GM03348 (cell line): ENCODE measurements at regions not wholly inside any gene's neighbourhood (a gene's known extent, or its start where the extent isn't known, plus 50 kb on each side); places are given as distances from the start of the nearest gene placed in this dataset.
"Not testable (repeated sequence)": the region's sequence is repeated elsewhere in the genome, so short reads cannot be mapped to it uniquely, and the experiment has no call there.

Source experiments
- DNase-seq: peaks from one replicate; pipeline ENCODE4 v3.0.0; 2012; ENCODE audit warnings: low spot score

GRCh38 chr2:129913695-129914495 lies 65.6 kb upstream of the RAB6C start:
- DNase-seq = no peak

DNA sequence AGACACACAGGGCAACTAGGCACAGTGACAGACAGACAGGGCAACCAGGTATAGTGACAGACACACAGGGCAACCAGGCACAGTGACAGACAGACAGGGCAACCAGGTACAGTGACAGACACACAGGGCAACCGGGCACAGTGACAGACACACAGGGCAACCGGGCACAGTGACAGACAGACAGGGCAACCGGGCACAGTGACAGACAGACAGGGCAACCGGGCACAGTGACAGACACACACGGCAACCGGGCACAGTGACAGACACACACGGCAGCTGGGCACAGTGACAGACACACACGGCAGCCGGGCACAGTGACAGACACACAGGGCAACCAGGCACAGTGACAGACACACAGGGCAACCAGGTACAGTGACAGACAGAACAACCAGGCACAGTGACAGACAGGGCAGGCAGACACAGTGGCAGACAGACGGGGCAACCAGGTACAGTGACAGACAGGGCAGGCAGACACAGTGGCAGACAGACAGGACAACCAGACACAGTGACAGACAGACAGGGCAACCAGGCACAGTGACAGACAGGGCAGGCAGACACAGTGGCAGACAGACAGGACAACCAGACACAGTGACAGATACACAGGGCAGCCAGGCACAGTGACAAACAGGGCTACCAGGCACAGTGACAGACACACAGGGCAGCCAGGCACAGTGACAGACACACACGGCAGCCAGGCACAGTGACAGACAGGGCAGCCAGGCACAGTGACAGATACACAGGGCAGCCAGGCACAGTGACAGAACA lies 64.7 kb upstream of the RAB6C start:
- no peak for DNase-seq

DNA sequence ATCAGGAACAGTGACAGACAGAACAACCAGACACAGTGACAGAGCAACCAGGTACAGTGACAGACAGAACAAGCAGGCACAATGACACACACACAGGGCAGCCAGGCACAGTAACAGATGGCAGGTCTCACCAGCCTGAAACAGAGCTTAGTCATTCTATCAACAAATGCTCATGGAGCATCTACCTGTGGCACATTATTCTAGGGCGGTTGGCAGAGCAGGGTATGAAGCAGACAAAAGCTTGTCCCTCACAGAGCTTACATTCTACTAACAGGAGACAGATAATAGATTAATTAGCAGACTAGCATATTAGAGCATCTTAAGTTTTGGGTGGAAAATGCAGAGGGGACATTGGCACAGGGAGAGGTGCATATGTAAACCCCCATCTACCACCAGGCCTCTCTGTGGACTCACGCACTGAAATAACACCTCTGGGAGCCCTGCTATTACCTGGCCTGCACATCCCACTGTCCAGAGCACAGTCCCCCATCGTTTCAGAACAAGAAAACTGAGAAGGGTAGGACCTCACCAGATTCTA lies 64.1 kb upstream of the RAB6C start:
- DNase-seq = no peak

- DNase-seq = no peak
Measured at GRCh38 chr2:129918604-129919003, 60.9 kb upstream of the RAB6C start.

GRCh38 chr2:129922571-129923264 lies 56.7 kb upstream of the RAB6C start:
- no peak for DNase-seq

DNA sequence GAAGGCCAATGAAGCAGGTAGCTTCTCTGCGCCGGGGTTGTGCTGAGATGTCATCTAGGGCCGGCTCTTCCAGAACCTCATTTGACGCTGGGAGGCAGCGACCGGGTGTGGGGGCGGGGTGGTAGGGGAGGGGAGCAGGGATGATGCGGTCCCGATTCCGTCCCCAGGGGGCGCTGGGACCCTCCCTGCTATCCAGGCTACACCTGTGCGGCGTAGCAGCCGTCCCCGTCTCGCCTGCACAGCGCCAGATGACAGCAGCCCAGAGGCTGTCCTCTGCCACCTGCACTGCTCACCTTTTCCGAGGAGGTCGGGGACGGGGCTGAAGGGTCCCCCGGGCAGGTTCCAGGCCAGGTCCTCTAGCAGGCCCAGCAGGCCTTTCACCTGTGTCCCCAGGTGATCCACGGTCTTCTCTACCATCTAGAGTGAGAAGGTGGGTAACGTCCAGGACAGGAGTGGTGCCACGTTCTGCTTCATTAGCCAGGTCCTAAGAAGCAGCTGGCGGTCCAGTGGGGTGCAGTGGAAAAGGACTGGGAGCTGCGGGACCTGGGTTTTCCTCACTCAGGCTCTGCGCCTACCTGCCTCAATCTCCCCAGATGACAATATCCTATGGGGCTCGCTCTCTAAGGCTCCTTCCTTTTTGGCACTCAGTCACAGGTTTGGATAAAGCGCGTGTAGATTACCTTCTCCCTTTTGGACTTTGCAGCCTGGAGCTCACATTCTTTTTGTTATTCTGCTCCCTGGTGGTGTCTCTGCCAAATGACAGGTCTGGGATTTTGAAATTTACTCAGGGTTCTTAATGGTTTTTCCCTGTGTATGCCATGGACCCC lies 56.0 kb upstream of the RAB6C start:
- peak; percentile 60 for DNase-seq

DNA sequence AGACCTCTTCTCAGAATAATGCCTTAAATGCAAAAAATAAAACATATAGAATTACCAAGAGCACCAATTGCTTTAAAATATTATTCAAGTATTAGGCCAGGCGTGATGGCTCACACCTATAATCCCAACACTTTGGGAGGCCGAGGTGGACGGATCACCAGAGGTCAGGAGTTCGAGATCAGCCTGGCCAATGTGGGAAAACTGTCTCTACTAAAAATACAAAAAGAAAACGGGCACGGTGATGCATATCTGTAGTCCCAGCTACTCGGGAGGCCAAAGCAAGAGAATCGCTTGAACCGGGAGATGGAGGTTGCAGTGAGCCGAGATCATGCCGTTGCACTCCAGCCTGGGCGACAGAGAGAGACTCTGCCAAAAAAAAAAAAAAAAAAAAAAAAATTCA lies 55.4 kb upstream of the RAB6C start:
- not testable (repeated sequence) for DNase-seq

GRCh38 chr2:129925381-129925780 lies 54.1 kb upstream of the RAB6C start:
- no peak for DNase-seq

DNA sequence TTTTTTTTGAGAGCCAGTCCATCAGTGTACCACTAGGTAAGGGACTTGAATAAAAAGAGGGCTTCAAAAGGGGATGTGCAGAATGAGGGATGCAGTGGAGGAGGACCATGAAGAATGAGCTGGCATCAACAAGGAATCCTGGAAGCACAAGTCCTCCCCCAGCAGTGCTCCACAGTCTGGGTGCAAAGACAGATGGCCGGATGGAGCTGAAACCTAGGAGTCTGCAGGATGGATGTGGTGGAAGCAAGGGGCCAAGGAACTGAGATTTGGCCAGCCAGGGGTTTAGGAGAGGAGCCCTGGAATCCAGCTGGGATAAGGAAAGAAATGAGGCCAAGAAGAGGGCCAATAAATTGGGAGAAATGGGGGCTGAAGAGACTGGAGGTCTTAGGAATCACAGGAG lies 51.8 kb upstream of the RAB6C start:
- no peak for DNase-seq

GRCh38 chr2:129929321-129930290 lies 49.9 kb upstream of the RAB6C start:
- peak; percentile 55 for DNase-seq
